ENCODE measurements at regions not wholly inside any gene's neighbourhood (a gene's known extent, or its start where the extent isn't known, plus 50 kb on each side); places are given as distances from the start of the nearest gene placed in this dataset.
"Not testable (repeated sequence)": the region's sequence is repeated elsewhere in the genome, so short reads cannot be mapped to it uniquely, and the experiment has no call there.

- not testable (repeated sequence) for TF ChIP-seq CTCF (IDR thresholded peaks at IDR 0.05); TAF1 (IDR thresholded peaks at IDR 0.05; ENCODE audit: borderline replicate concordance, low read depth, low read length); RXRA (IDR thresholded peaks at IDR 0.05; ENCODE audit: borderline replicate concordance, low read depth)
Measured at GRCh38 chr14:19072518-19072917, 105.3 kb downstream of the POTEM start.
